K562 (cell line): ENCODE measurements at regions not wholly inside any gene's neighbourhood (a gene's known extent, or its start where the extent isn't known, plus 50 kb on each side); places are given as distances from the start of the nearest gene placed in this dataset.

Source experiments
- ATAC-seq: fragments of 200-7000 bp; cut with Tn5 transposase; 3 replicates; pipeline ENCODE4 v1.9.1; 2020; ENCODE audit warnings: moderate library complexity
- BruUV-seq: library from RNA; stranded (reverse); fragments of 400-500 nt; replicated peaks from 2 replicates; lab custom pipeline; 2021; lab: Mats Ljungman, UMichigan
- CTCF ChIA-PET: fragments of 300-600 bp; formaldehyde crosslinking; extraction: SDS; loops from one replicate; lab custom pipeline; 2021; ENCODE audit warnings: low intra/inter-chr PET ratio; lab: Yijun Ruan, JAX
- POLR2A ChIA-PET: fragments of 300-600, 350-650 bp; sonication (Branson Sonifier 250); formaldehyde crosslinking; extraction: SDS; loops from one replicate; lab custom pipeline; 2021; ENCODE audit warnings: antibody characterized with exemption, inconsistent platforms; lab: Yijun Ruan, JAX
- DNase-seq, 4 experiments: peaks; one replicate each; pipeline versions ENCODE4 v3.0.0 to v3.0.0-alpha.2; 2011 to 2018; ENCODE audit warnings: low spot score in 3 of 4, mixed read lengths in 3 of 4; ENCODE audit errors: extremely low read depth in 1 of 4
- FAIRE-seq: peaks from 2 replicates; lab custom pipeline; 2011; peaks lifted over from hg19 to GRCh38; lab: Jason Lieb, UNC
- H2AFZ ChIP-seq: 2 replicates; pipeline ENCODE4 v1.6.0; 2011; ENCODE audit warnings: low read depth, low read length, control low read depth, inconsistent platforms
- H3K27ac ChIP-seq: fragments of 200-600 bp; 3 replicates; pipeline ENCODE4 v1.8.0; 2011; ENCODE audit warnings: low read depth, mild to moderate bottlenecking, control low read depth, inconsistent platforms, low read length, moderate library complexity, mixed read lengths; ENCODE audit errors: extremely low read depth
- H3K27me3 ChIP-seq, 2 experiments: fragments of 300-600 bp in 1 of 2; 2 replicates in 1 of 2; 3 replicates in 1 of 2; pipeline versions ENCODE4 v1.6.0 to v1.8.0; 2011; ENCODE audit warnings: inconsistent platforms in 2 of 2, low read length in 2 of 2, mild to moderate bottlenecking in 1 of 2, mixed read lengths in 1 of 2, moderate library complexity in 1 of 2; ENCODE audit not compliant: control insufficient read depth in 2 of 2, insufficient read depth in 2 of 2
- H3K36me3 ChIP-seq: fragments of 300-600 bp; 3 replicates; pipeline ENCODE4 v1.8.0; 2011; ENCODE audit warnings: mild to moderate bottlenecking, low read length, inconsistent platforms; ENCODE audit not compliant: control insufficient read depth, insufficient read depth
- H3K4me1 ChIP-seq, 2 experiments: fragments of 200-600 bp in 1 of 2; replicated peaks in 1 of 2; 2 replicates in 1 of 2; 3 replicates in 1 of 2; pipeline versions ENCODE4 v1.5.1 to v1.8.0; 2011; ENCODE audit warnings: inconsistent platforms in 2 of 2, low read length in 2 of 2, mild to moderate bottlenecking in 1 of 2, mixed read lengths in 1 of 2, moderate library complexity in 1 of 2; ENCODE audit not compliant: control insufficient read depth in 2 of 2, insufficient read depth in 2 of 2
- H3K4me2 ChIP-seq: 2 replicates; pipeline ENCODE4 v1.6.1; 2011; ENCODE audit warnings: low read length, control low read depth, inconsistent platforms, mixed read lengths; ENCODE audit not compliant: insufficient read depth
- H3K4me3 ChIP-seq: fragments of 200-600 bp; sonication (generic), shearing (Covaris generic); 2 replicates; pipeline ENCODE4 v1.5.1; 2016; ENCODE audit warnings: control low read depth, inconsistent platforms
- H3K79me2 ChIP-seq: fragments of 200-600 bp; 3 replicates; pipeline ENCODE4 v1.8.0; 2011; ENCODE audit warnings: low read length, inconsistent platforms; ENCODE audit not compliant: control insufficient read depth, insufficient read depth
- H3K9ac ChIP-seq, 2 experiments: 2 replicates each; pipeline versions ENCODE4 v1.6.0 to v1.6.1; 2011; ENCODE audit warnings: low read depth in 2 of 2, low read length in 2 of 2, control low read depth in 1 of 2, inconsistent platforms in 1 of 2, mild to moderate bottlenecking in 1 of 2, mixed read lengths in 1 of 2; ENCODE audit not compliant: insufficient read depth in 1 of 2
- H3K9me1 ChIP-seq: one replicate; pipeline ENCODE4 v1.6.0; 2011; ENCODE audit warnings: inconsistent platforms, mild to moderate bottlenecking, low read length, moderate library complexity; ENCODE audit not compliant: control insufficient read depth, insufficient read depth
- H3K9me3 ChIP-seq: replicated peaks from 2 replicates; pipeline ENCODE4 v1.5.1; 2011; ENCODE audit warnings: low read depth, low read length, inconsistent platforms; ENCODE audit not compliant: control insufficient read depth, insufficient read depth
- H4K20me1 ChIP-seq: replicated peaks from 2 replicates; pipeline ENCODE4 v1.6.1; 2011; ENCODE audit warnings: low read length, inconsistent platforms, mixed read lengths; ENCODE audit not compliant: control insufficient read depth, insufficient read depth
- NR0B1 ChIP-seq: fragments of 450-650 bp; IDR thresholded peaks from one replicate; pipeline ENCODE4 v1.6.1; 2018; ENCODE audit warnings: mild to moderate bottlenecking, moderate library complexity; ENCODE audit not compliant: partially characterized antibody
- ZNF280B ChIP-seq: fragments of 250-450 bp; sonication (Bioruptor Pico); IDR thresholded peaks from 2 replicates; pipeline ENCODE4 v1.5.1; 2021; ENCODE audit warnings: mild to moderate bottlenecking
- ZNF384 ChIP-seq: IDR thresholded peaks from 2 replicates; pipeline ENCODE4 v1.6.1; 2012; ENCODE audit warnings: low read depth, low read length, improper control_type of control experiment
- ZNF589 ChIP-seq: fragments of 200-800 bp; sonication (Bioruptor generic); IDR thresholded peaks from 2 replicates; pipeline ENCODE4 v1.6.1; 2016; ENCODE audit warnings: low read depth, missing genetic modification characterization, missing compliant biosample characterization
- WGBS: fragments of 100-300 bp; shearing (Covaris generic); methylation state at CpG from one replicate; pipeline ENCODE4 v1.1.6; 2016; ENCODE audit warnings: low coverage, mixed read lengths; ENCODE audit not compliant: insufficient coverage; ENCODE audit errors: missing lambda C conversion rate; 5-methylcytosine and 5-hydroxymethylcytosine counted together
- in situ Hi-C: fragments of 300-500 bp; cut with MboI; formaldehyde crosslinking; loops from 4 replicates; pipeline ENCODE4 v1.15.0; 2018; ENCODE audit warnings: inconsistent platforms, mixed read lengths
- intact Hi-C: fragments of 100-400 bp; cut with micrococcal nuclease; formaldehyde crosslinking; loops from 2 replicates; pipeline ENCODE4 v1.14.2; 2022

GRCh38 chr10:90583416-90583815 lies 274.4 kb downstream of the HTR7 start:
- no TSS peak for BruUV-seq
- H3K36me3 ChIP-seq: no peaks in the 10 kb centered on the region
- H3K9me3 ChIP-seq: no peaks in the 10 kb centered on the region
- H3K4me3 ChIP-seq: no peak overlapping the region
- no peaks in the 10 kb centered on the region for H3K4me1 ChIP-seq
- no peaks in the 10 kb centered on the region for H4K20me1 ChIP-seq
- no peaks in the 10 kb centered on the region for H3K79me2 ChIP-seq
- H2AFZ ChIP-seq: no peak overlapping the region
- DNase-seq (no peak), FAIRE-seq (no peak), ATAC-seq (no peak)
- no peak overlapping the region for H3K27ac ChIP-seq
- intact Hi-C loops (no loop called here), in situ Hi-C loops (no loop called here)
- H3K9ac ChIP-seq: no peak overlapping the region
- no peaks in the 10 kb centered on the region for H3K27me3 ChIP-seq
- WGBS: 0% methylated on average over 3 of the region's 3 CpGs
- TF ChIP-seq ZNF384 (no peak), ZNF280B (CRISPR knock-in tag) (no peak), NR0B1 (no peak), ZNF589 (CRISPR knock-in tag) (no peak)
- ChIA-PET CTCF (no interaction called here), POLR2A (no interaction called here)
- H3K9me1 ChIP-seq: no peaks in the 10 kb centered on the region
- H3K4me2 ChIP-seq: no peak overlapping the region
